A673 (cell line): ENCODE measurements at regions not wholly inside any gene's neighbourhood (a gene's known extent, or its start where the extent isn't known, plus 50 kb on each side); places are given as distances from the start of the nearest gene placed in this dataset.

Experiments used
- BruUV-seq: library from RNA; stranded (reverse); fragments of 400-500 nt; replicated peaks from 2 replicates; lab custom pipeline; 2021; lab: Mats Ljungman, UMichigan
- CTCF ChIA-PET: fragments of 300-600 bp; sonication (Branson Sonifier 250); formaldehyde crosslinking; loops from one replicate; lab custom pipeline; 2022; ENCODE audit warnings: antibody characterized with exemption; lab: Charles Lee
- POLR2A ChIA-PET: fragments of 300-600 bp; sonication (Branson Sonifier 250); formaldehyde crosslinking; loops from one replicate; lab custom pipeline; 2022; ENCODE audit warnings: antibody characterized with exemption; ENCODE audit not compliant: low non-redundant PET; lab: Charles Lee
- DNase-seq: peaks from one replicate; pipeline ENCODE4 v3.0.0-alpha.2; 2015; ENCODE audit warnings: low spot score
- H3K27ac ChIP-seq: fragments of 200-600 bp; sonication (generic); 2 replicates; pipeline ENCODE4 v1.5.1; 2016; ENCODE audit warnings: mixed run types, low read depth, mild to moderate bottlenecking, mixed read lengths, antibody characterized with exemption, low read length; ENCODE audit not compliant: poor library complexity, severe bottlenecking
- H3K27me3 ChIP-seq: fragments of 200-600 bp; sonication (generic); replicated peaks from 2 replicates; pipeline ENCODE4 v1.6.1; 2017; ENCODE audit warnings: mixed run types, low read depth, mild to moderate bottlenecking, mixed read lengths, antibody characterized with exemption, low read length; ENCODE audit not compliant: insufficient read depth, poor library complexity
- H3K36me3 ChIP-seq: fragments of 200-600 bp; sonication (generic); 2 replicates; pipeline ENCODE4 v1.6.1; 2016; ENCODE audit warnings: mixed run types, mild to moderate bottlenecking, mixed read lengths, antibody characterized with exemption, low read length; ENCODE audit not compliant: insufficient read depth, poor library complexity, severe bottlenecking
- H3K4me1 ChIP-seq: fragments of 200-600 bp; sonication (generic); 2 replicates; pipeline ENCODE4 v1.6.1; 2017; ENCODE audit warnings: mixed run types, mild to moderate bottlenecking, mixed read lengths, antibody characterized with exemption, low read length; ENCODE audit not compliant: insufficient read depth, poor library complexity, severe bottlenecking
- H3K4me3 ChIP-seq: fragments of 200-600 bp; sonication (generic); 2 replicates; pipeline ENCODE4 v1.5.1; 2016; ENCODE audit warnings: low read depth, mixed run types, mild to moderate bottlenecking, mixed read lengths, low read length; ENCODE audit not compliant: poor library complexity, severe bottlenecking
- H3K9me3 ChIP-seq: fragments of 200-600 bp; sonication (generic); 2 replicates; pipeline ENCODE4 v1.6.1; 2016; ENCODE audit warnings: mixed run types, low read depth, mild to moderate bottlenecking, mixed read lengths, antibody characterized with exemption, low read length; ENCODE audit not compliant: poor library complexity, severe bottlenecking
- EZH2 ChIP-seq: fragments of 200-600 bp; sonication (generic); IDR thresholded peaks from 2 replicates; pipeline ENCODE4 v1.6.1; 2017; ENCODE audit warnings: borderline replicate concordance, low read depth, mild to moderate bottlenecking, mixed read lengths, antibody characterized with exemption, low read length; ENCODE audit not compliant: poor library complexity, severe bottlenecking
- intact Hi-C: fragments of 100-400 bp; cut with micrococcal nuclease; formaldehyde crosslinking; loops from one replicate; pipeline ENCODE4 v1.10.0; 2022; ENCODE audit not compliant: unreplicated experiment
- TF ChIP-seq, protein P1 (sequence below): fragments of 300-800, 200-600 bp; sonication (generic); conservative IDR thresholded peaks from 2 replicates; pipeline ENCODE4 v1.5.1; 2017; ENCODE audit warnings: low read depth, mild to moderate bottlenecking, antibody characterized with exemption, low read length, moderate library complexity, mixed read lengths

DNA sequence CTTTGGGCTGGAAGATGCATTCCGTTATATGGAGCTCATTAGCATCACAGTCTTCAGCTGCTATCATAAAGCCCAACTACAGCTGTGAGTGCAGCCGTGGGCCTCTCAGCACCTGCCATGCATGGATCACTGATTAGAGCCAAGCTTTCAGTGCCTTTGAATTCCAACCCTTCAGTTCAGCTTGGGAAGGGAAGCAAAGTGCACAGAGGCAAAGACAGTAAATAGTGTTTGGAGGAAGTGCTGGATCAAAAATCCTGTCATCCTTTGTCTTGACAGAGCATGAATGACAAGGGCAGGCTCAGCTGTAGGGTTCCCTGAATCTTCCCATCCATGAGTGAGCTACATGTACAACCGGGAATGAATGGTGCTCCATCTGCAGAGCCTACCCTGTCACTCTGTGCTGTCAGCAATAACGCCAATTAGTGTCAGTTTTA is 153.7 kb downstream of the DNAJB9 start:
- Histone ChIP-seq H3K4me1 (no peaks in the 10 kb centered on the region), H3K9me3 (no peaks in the 10 kb centered on the region), H3K4me3 (no peak overlapping the region), H3K36me3 (no peaks in the 10 kb centered on the region), H3K27me3 (no peaks in the 10 kb centered on the region), H3K27ac (no peak overlapping the region)
- CTCF ChIA-PET: no interaction called here
- POLR2A ChIA-PET: no interaction called here
- intact Hi-C loops: no loop called here
- no TSS peak for BruUV-seq
- TF ChIP-seq, protein P1, sequence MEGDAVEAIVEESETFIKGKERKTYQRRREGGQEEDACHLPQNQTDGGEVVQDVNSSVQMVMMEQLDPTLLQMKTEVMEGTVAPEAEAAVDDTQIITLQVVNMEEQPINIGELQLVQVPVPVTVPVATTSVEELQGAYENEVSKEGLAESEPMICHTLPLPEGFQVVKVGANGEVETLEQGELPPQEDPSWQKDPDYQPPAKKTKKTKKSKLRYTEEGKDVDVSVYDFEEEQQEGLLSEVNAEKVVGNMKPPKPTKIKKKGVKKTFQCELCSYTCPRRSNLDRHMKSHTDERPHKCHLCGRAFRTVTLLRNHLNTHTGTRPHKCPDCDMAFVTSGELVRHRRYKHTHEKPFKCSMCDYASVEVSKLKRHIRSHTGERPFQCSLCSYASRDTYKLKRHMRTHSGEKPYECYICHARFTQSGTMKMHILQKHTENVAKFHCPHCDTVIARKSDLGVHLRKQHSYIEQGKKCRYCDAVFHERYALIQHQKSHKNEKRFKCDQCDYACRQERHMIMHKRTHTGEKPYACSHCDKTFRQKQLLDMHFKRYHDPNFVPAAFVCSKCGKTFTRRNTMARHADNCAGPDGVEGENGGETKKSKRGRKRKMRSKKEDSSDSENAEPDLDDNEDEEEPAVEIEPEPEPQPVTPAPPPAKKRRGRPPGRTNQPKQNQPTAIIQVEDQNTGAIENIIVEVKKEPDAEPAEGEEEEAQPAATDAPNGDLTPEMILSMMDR: no peak
- no peak for TF ChIP-seq EZH2
- no peak for DNase-seq

DNA sequence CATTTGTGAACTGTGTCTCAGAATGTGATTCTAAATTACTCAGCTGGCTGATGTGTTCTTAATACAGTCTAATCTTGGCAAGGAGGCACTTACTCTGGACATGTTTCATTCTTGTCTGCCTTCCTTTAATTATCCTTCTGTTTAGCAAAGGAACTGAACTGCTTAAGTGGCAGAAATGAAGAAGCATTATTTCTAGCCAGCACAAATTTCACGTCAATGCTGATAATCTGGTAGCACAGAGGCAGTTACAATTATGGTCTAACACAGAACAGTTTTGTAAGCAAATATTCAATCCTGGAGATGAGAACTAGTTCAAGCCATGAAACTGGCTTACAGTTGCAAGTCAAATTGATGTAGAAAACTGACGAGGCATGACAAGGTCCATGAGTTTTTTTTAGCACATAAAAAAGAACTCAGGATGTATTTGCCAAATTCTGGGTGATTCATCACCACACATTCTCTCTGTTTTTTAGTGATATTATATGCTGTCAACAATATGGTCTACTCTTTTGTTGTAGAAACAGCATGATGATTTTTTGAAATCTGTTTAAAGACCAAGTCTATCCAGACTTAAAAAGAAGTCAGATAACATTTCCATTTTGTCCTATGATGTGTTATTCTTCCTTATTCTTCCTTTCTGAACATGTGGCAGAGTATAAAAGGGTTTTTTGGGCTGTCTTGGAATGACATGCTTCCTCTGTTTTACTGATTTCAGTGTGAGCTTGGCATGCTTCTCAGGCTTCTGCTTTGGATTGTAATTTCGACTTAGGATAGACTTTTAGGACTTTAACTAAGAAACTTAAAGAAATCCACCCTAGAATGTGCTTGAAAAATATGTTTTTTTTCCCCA is 154.8 kb downstream of the DNAJB9 start:
- CTCF ChIA-PET: no interaction called here
- H3K36me3 ChIP-seq: no peaks in the 10 kb centered on the region
- H3K4me1 ChIP-seq: no peaks in the 10 kb centered on the region
- no peak overlapping the region for H3K4me3 ChIP-seq
- H3K9me3 ChIP-seq: no peaks in the 10 kb centered on the region
- H3K27ac ChIP-seq: no peak overlapping the region
- intact Hi-C loops: no loop called here
- TF ChIP-seq, protein P1: no peak
- no peak for TF ChIP-seq EZH2
- no peaks in the 10 kb centered on the region for H3K27me3 ChIP-seq
- no TSS peak for BruUV-seq
- DNase-seq: no peak
- POLR2A ChIA-PET: no interaction called here

DNA sequence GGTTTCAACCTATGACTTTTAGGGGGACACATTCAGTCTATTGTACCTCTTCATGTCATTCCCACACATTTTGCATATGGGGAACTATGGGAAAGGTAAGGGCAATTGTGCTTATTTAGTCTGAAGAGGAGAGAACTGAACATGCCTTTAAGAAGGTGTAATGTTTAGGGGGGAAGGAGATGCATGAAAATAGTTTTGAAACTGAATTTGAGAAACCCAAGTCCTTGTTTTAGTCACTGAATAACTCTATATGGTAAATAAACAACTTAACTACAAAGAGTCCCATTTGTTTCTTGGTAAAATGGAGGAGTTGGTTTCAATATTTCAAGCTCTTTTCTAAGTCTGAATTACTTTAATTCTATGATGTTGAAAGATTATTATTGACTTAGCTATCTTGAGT is 166.1 kb downstream of the DNAJB9 start:
- no peak overlapping the region for H3K27ac ChIP-seq
- ChIA-PET CTCF (no interaction called here), POLR2A (no interaction called here)
- no peak for DNase-seq
- H3K4me1 ChIP-seq: no peaks in the 10 kb centered on the region
- TF ChIP-seq EZH2: no peak
- TF ChIP-seq, protein P1: no peak
- intact Hi-C loops: no loop called here
- H3K36me3 ChIP-seq: no peaks in the 10 kb centered on the region
- no peak overlapping the region for H3K4me3 ChIP-seq
- H3K27me3 ChIP-seq: no peaks in the 10 kb centered on the region
- H3K9me3 ChIP-seq: no peaks in the 10 kb centered on the region
- BruUV-seq: no TSS peak
